Psoas muscle (tissue), 7 donors: ENCODE measurements at regions not wholly inside any gene's neighbourhood (a gene's known extent, or its start where the extent isn't known, plus 50 kb on each side); places are given as distances from the start of the nearest gene placed in this dataset.

Experiments
- ATAC-seq, 4 donors: fragments of 200-7000 bp; cut with Tn5 transposase; one replicate each; pipeline ENCODE4 v1.9.1; 2020; ENCODE audit warnings: moderate library complexity in 3 of 4, mild to moderate bottlenecking in 2 of 4
- DNase-seq, 2 donors: peaks; one replicate each; pipeline ENCODE4 v3.0.0-alpha.2; 2020
- H3K27ac ChIP-seq: fragments of 200-600 bp; one replicate; pipeline ENCODE4 v1.8.0; 2022
- H3K27me3 ChIP-seq, 3 donors: fragments of 200-600 bp in 1 of 3; one replicate each; pipeline versions ENCODE4 v1.6.1 to v1.8.0; 2013 to 2022; ENCODE audit warnings: low read length in 2 of 3, mild to moderate bottlenecking in 2 of 3, moderate library complexity in 1 of 3; ENCODE audit not compliant: insufficient read depth in 3 of 3
- H3K36me3 ChIP-seq, 2 donors: fragments of 200-600 bp in 1 of 2; one replicate each; pipeline versions ENCODE4 v1.6.1 to v1.8.0; 2013 to 2022; ENCODE audit warnings: low read depth in 1 of 2, mild to moderate bottlenecking in 1 of 2, moderate library complexity in 1 of 2; ENCODE audit not compliant: insufficient read depth in 1 of 2
- H3K4me1 ChIP-seq: fragments of 200-600 bp; one replicate; pipeline ENCODE4 v1.8.0; 2022
- H3K4me3 ChIP-seq: fragments of 200-600 bp; one replicate; pipeline ENCODE4 v1.8.0; 2022; ENCODE audit warnings: mild to moderate bottlenecking
- H3K9me3 ChIP-seq: fragments of 200-600 bp; one replicate; pipeline ENCODE4 v1.8.0; 2022
- WGBS, 3 donors: extraction: QIAGEN DNeasy Blood & Tissue Kit; methylation state at CpG; one replicate each; pipeline versions ENCODE4 v1.1.6 to v1.1.7; 2013; 5-methylcytosine and 5-hydroxymethylcytosine counted together
- intact Hi-C, 2 donors: fragments of 100-400 bp; cut with DNase I; formaldehyde crosslinking; loops; one replicate each; pipeline versions ENCODE4 v1.11.0 to v1.14.2; 2022
- TF ChIP-seq, protein P1 (sequence below): fragments of 200-600 bp; IDR thresholded peaks from one replicate; pipeline ENCODE4 v1.8.0; 2022; ENCODE audit warnings: antibody characterized with exemption
- donor health status: healthy with polysubstance abuse.
- donor health status: DM: no; HTN: no; CAD: no; lungs with moderate emphysema.
- donor health status: Bipolar disorder and iron deficiency.
- donor health status: healthy.
- donor health status: DM: yes; HTN: yes; CAD: no.
- donor health status: DM: no; HTN: no; CAD: no.
- donor health status: DM: yes; HTN: yes; CAD: no.

- 81 to 91% (median 82%) methylated on average over 1 of the region's 1 CpG for WGBS, 3 donors
- TF ChIP-seq, protein P1, sequence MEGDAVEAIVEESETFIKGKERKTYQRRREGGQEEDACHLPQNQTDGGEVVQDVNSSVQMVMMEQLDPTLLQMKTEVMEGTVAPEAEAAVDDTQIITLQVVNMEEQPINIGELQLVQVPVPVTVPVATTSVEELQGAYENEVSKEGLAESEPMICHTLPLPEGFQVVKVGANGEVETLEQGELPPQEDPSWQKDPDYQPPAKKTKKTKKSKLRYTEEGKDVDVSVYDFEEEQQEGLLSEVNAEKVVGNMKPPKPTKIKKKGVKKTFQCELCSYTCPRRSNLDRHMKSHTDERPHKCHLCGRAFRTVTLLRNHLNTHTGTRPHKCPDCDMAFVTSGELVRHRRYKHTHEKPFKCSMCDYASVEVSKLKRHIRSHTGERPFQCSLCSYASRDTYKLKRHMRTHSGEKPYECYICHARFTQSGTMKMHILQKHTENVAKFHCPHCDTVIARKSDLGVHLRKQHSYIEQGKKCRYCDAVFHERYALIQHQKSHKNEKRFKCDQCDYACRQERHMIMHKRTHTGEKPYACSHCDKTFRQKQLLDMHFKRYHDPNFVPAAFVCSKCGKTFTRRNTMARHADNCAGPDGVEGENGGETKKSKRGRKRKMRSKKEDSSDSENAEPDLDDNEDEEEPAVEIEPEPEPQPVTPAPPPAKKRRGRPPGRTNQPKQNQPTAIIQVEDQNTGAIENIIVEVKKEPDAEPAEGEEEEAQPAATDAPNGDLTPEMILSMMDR = no peak
- H3K4me3 ChIP-seq = no peak overlapping the region
- H3K9me3 ChIP-seq = no peaks in the 10 kb centered on the region
- no peak overlapping the region for H3K27ac ChIP-seq
- no peaks in the 10 kb centered on the region for H3K27me3 ChIP-seq
- no peaks in the 10 kb centered on the region for H3K4me1 ChIP-seq
- intact Hi-C loops = no loop called here
- H3K36me3 ChIP-seq = no peaks in the 10 kb centered on the region
- no peak for DNase-seq
- no peak for ATAC-seq
Measured at GRCh38 chr7:81526971-81527370, 242.9 kb downstream of the HGF start.

DNA sequence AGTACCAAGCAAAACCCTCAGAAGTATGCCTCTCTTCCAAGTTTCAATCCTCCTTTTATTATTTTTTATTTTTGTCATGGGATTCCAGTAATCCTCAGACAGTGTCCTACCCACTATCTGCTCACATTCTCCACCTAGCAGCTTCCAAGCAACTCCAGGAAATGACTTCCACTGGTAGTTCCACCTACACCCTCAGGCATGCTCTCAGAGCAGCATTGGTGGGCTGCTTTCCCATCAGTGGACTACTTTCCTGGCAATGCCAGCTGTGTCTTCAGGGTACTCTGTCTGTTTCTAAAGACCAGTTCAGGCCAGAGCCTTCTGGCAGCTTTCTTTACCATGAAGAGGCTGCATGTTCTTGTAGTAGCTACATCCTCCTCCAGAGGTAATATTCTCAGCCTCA, 244.0 kb downstream of the HGF start:
- H3K36me3 ChIP-seq = no peaks in the 10 kb centered on the region
- no peak for ATAC-seq
- TF ChIP-seq, protein P1 = no peak

DNA sequence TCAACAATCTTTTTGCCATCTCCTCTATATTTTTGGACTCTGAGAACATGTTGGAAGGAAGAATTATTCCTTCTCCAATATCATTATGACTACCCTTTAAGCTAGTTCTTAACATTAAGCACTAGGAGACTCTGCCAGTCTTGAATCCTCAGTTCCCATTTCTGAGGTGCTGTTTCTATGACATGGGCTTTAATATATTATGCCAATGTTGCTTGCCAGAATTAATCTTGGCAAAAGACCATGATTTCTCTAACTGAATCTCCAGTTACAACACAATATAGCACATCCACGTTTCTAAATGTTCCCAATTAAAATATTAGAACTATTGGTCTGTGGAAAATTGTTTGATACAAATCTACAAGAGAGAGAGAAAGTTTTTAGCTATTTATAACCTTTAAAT, 250.0 kb downstream of the HGF start:
- Histone ChIP-seq H3K27ac (no peak overlapping the region), H3K27me3 (no peaks in the 10 kb centered on the region), H3K36me3 (no peaks in the 10 kb centered on the region), H3K9me3 (no peaks in the 10 kb centered on the region), H3K4me1 (no peaks in the 10 kb centered on the region), H3K4me3 (no peak overlapping the region)
- ATAC-seq = no peak
- intact Hi-C loops = no loop called here
- WGBS, 3 donors = 4 to 15% (median 4%) methylated on average over 1 of the region's 1 CpG
- TF ChIP-seq, protein P1 = no peak
- no peak for DNase-seq

More for the DNA sequence above, 244.0 kb downstream of the HGF start:
- DNase-seq = no peak
- Histone ChIP-seq H3K4me3 (no peak overlapping the region), H3K27ac (no peak overlapping the region), H3K27me3 (no peaks in the 10 kb centered on the region), H3K9me3 (no peaks in the 10 kb centered on the region), H3K4me1 (no peaks in the 10 kb centered on the region)
- intact Hi-C loops = no loop called here

DNA sequence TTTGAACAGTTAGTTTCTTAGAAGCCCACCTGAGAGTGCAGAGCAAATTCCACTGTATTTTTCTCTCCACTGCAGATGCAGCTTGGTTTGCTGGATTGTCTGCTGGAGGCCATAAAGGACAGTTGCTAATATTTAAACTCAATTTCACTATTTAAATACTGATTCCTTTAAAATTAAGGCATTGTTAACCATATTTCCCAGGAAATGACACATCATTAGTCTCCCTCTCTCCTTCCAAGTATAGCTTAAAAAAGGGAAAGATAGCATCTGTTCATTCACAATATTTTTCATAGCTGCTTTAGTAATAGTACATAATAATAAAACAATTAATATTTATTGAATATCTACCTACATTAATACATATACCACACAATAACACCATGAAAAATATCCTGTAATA, 252.9 kb downstream of the HGF start:
- DNase-seq = no peak
- Histone ChIP-seq H3K36me3 (no peaks in the 10 kb centered on the region), H3K9me3 (no peaks in the 10 kb centered on the region), H3K27me3 (no peaks in the 10 kb centered on the region), H3K27ac (no peak overlapping the region), H3K4me3 (no peak overlapping the region), H3K4me1 (no peaks in the 10 kb centered on the region)
- TF ChIP-seq, protein P1 = no peak
- ATAC-seq = no peak
- intact Hi-C loops = no loop called here

GRCh38 chr7:81515009-81515408, 254.8 kb downstream of the HGF start:
- H3K4me1 ChIP-seq = no peaks in the 10 kb centered on the region
- WGBS, 3 donors = 39 to 53% (median 50%) methylated on average over 1 of the region's 1 CpG
- ATAC-seq = no peak
- H3K4me3 ChIP-seq = no peak overlapping the region
- no peaks in the 10 kb centered on the region for H3K9me3 ChIP-seq
- H3K27me3 ChIP-seq = no peaks in the 10 kb centered on the region
- DNase-seq = no peak
- no peak overlapping the region for H3K27ac ChIP-seq
- intact Hi-C loops = no loop called here
- no peaks in the 10 kb centered on the region for H3K36me3 ChIP-seq
- TF ChIP-seq, protein P1 = no peak
